NCI-H187 (cell line): ENCODE measurements at regions not wholly inside any gene's neighbourhood (a gene's known extent, or its start where the extent isn't known, plus 50 kb on each side); places are given as distances from the start of the nearest gene placed in this dataset.

Experiments used
- DNase-seq, 2 experiments: peaks; one replicate each; lab custom pipeline; 2025; lab: John Stamatoyannopoulos, UW

GRCh38 chr7:69149804-69150782, 448.2 kb upstream of the AUTS2 start:
- no peak for DNase-seq

- DNase-seq, result no peak
Measured at GRCh38 chr7:69162326-69162725, 435.9 kb upstream of the AUTS2 start.

- no peak for DNase-seq
Measured at GRCh38 chr7:69162931-69163670, 435.2 kb upstream of the AUTS2 start.

GRCh38 chr7:69166979-69167516, 431.2 kb upstream of the AUTS2 start:
- DNase-seq, result peak; percentile 82 to 96

GRCh38 chr7:69169386-69169785, 428.9 kb upstream of the AUTS2 start:
- DNase-seq, result no peak

GRCh38 chr7:69172357-69173077, 425.8 kb upstream of the AUTS2 start:
- no peak for DNase-seq

GRCh38 chr7:69173341-69173740, 424.9 kb upstream of the AUTS2 start:
- DNase-seq, result no peak

GRCh38 chr7:69173846-69174245, 424.4 kb upstream of the AUTS2 start:
- DNase-seq, result no peak

- no peak for DNase-seq
Measured at GRCh38 chr7:69176841-69177240, 421.4 kb upstream of the AUTS2 start.

- DNase-seq, result no peak
Measured at GRCh38 chr7:69177461-69177861, 420.8 kb upstream of the AUTS2 start.

- no peak for DNase-seq
Measured at GRCh38 chr7:69177941-69178494, 420.3 kb upstream of the AUTS2 start.

GRCh38 chr7:69180662-69181061, 417.6 kb upstream of the AUTS2 start:
- DNase-seq, result no peak

GRCh38 chr7:69182596-69183467, 415.4 kb upstream of the AUTS2 start:
- DNase-seq, result no peak

GRCh38 chr7:69184339-69184738, 413.9 kb upstream of the AUTS2 start:
- no peak for DNase-seq

GRCh38 chr7:69185170-69185569, 413.1 kb upstream of the AUTS2 start:
- no peak for DNase-seq

GRCh38 chr7:69186974-69187373, 411.3 kb upstream of the AUTS2 start:
- no peak for DNase-seq

GRCh38 chr7:69187824-69188333, 410.4 kb upstream of the AUTS2 start:
- no peak for DNase-seq

- no peak for DNase-seq
Measured at GRCh38 chr7:69189406-69189805, 408.9 kb upstream of the AUTS2 start.

GRCh38 chr7:69190025-69190424, 408.2 kb upstream of the AUTS2 start:
- DNase-seq, result no peak

GRCh38 chr7:69190763-69191162, 407.5 kb upstream of the AUTS2 start:
- no peak for DNase-seq

- DNase-seq, result no peak
Measured at GRCh38 chr7:69192134-69192533, 406.1 kb upstream of the AUTS2 start.
